Activated T-cell treated with anti-CD3 and anti-CD28 coated beads for 4 hours (primary cell): ENCODE measurements at regions not wholly inside any gene's neighbourhood (a gene's known extent, or its start where the extent isn't known, plus 50 kb on each side); places are given as distances from the start of the nearest gene placed in this dataset.
"Not testable (repeated sequence)": the region's sequence is repeated elsewhere in the genome, so short reads cannot be mapped to it uniquely, and the experiment has no call there.

Source experiments
- DNase-seq: peaks from one replicate; pipeline ENCODE4 v3.0.0-alpha.2; 2020

- no peak for DNase-seq
These were observed 1530.1 kb downstream of the MAT2B start for GRCh38 chr5:165035520-165035919.

DNA sequence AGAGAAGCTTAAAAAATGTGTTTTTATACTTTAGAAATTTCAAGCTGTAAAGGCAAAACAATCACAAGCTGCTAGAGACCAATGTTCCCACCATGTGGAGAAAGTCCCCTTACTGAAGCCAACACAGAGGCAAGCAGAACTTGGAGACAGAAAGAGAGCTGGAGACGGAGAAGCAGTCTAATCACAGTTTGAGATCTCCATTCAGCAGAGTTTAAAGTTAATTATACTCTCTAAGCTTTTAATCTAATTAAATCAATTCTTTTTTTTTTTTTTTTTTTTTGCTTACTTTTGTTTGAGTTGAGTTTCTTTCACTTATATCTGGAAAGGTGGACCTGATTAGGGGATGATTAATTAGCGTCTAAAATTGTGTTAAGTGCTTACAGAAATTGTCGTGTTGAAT, 1534.3 kb downstream of the MAT2B start:
- no peak for DNase-seq

GRCh38 chr5:165045941-165046340, 1540.5 kb downstream of the MAT2B start:
- DNase-seq: not testable (repeated sequence)

GRCh38 chr5:165055476-165055875, 1550.1 kb downstream of the MAT2B start:
- DNase-seq: no peak

DNA sequence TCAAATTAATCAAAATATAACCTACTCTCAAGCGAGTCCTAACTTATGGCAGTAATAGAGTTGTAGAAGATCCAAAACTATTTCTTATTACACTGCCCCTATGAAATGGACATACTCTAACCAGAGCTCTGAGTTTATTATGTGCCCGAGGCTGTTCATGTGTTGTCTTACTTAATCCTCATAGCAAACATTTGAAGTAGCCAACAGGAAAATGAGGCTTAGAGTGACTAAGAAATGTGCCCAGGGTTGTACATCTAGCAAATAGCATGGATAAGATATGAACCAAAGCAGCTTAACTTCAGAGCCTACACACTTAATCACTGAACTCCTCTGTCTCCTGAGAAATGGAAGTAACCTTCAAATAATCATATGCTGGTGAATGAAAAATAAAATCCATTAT, 1551.7 kb downstream of the MAT2B start:
- no peak for DNase-seq

DNA sequence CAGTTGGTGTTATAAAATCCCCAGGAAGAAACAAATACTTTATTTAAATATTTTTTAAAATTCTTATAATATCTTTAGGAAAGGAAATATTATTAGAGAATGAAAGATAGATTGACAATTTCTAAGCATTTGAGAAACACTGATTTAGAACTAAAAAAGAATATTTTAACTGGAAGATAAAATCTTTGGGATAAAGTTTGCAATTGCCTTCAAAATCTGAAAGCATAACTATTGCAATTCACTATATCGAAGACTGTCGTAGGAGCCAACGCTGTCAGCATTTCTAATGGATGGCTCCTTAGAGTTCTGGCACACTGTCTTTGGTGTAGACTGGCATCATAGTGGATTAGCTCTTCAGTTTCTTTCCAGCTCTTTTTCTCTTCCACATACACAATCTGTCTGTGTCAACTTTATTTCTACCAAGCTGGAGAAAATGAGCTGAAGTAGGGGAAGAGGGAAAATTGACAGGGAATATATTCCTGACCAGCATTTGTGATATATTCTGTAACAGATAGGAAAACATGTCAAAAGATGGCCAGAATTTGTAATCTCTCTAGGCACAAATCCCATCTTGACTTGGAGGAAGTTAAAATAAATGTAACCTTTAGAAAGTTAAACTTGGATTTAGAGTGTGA, 1561.4 kb downstream of the MAT2B start:
- DNase-seq: no peak

DNA sequence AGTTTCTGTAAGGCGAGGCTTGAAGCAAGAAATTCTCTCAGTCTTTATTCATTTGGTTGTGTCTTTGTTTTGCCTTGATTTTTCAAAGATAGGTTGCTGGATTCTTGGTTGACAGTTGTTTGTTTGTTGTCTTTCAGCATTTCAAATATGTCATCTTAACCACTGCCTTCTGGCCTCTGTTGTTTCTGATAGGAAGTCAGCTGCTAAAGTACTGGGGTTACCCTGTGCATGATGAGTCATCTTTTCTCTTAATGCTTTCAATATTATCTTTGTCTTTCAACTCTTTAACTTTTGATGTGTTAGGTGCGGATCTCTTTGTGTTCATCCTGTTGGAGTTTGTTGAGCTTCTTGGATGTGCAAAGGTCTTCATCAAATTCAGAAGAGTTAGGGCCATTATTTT, 1571.3 kb downstream of the MAT2B start:
- no peak for DNase-seq

DNA sequence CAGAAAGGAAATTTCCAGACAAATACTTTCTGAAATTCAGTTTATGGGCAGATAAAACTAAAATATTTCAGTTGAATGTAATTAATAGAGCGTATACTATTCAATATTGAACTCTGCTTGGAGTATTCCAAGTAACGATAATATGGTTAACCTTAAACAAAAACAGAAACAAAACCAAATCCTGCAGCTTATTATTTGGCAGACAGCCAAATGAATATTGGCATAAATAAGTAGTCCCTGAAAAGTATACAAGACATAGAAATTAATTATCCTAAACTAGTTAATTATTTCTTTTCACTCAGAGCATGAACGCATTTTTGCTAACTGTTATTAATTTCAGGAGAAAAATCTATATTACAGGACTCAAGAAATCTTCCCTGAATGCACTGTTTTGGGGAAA, 1574.0 kb downstream of the MAT2B start:
- DNase-seq: no peak

GRCh38 chr5:165083394-165083793, 1578.0 kb downstream of the MAT2B start:
- no peak for DNase-seq

DNA sequence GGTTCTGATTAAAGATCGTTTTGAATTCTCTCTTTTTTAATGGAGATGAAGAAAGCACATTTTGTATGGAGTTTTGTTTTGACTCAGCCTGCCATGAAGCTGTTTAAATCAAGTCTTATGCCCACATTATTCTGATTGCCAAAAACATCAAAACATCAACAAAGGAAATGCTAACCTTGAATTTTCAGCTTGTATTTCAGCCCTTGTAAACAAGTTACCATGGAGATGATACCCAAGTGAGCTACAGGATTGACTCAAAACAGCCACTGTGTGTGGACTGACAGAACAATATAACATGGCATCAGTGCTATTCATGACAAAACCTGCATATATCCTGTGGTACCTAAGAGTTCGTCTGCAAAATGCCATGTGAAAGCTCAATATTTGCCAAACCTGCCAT, 1581.0 kb downstream of the MAT2B start:
- DNase-seq: no peak

DNA sequence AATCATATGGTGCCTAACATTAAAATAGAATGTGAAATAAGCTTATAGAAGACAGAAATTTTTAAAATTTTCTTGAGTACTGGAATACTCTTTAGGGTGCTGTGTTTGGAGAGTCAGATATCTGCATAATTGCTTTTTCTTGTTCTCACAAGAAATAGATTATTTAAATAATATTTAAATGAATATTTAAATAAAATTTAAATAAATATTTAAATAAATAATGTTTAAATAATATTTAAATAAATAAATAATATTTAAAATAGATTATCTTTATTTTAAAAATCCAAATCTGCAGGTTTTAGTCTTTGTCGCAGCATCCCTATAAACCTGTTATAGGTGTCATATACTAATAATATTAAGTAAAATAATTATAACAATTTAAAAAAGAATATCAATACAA, 1589.4 kb downstream of the MAT2B start:
- no peak for DNase-seq

- no peak for DNase-seq
These were observed 1596.3 kb downstream of the MAT2B start for GRCh38 chr5:165101709-165102108.

DNA sequence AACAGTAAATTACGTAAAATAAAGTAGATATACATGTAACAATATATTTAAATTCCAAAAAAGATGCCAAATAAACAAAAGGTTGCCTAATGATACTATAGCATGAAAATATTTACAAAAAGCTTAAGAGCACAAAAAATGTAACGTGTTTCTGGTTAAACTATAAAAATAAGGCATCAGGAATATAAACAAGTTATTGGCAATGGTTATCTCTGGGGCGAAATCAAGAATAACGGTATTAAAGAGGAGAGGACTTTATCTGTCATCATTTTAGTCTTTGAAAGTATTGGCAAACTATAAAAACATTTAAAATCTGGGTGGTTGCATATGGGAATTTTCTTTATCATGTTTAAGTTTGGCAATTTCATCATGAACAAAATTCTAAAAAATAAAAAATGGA, 1599.2 kb downstream of the MAT2B start:
- DNase-seq: no peak

GRCh38 chr5:165108809-165109208, 1603.4 kb downstream of the MAT2B start:
- DNase-seq: no peak

- no peak for DNase-seq
These were observed 1613.8 kb downstream of the MAT2B start for GRCh38 chr5:165119175-165119574.

DNA sequence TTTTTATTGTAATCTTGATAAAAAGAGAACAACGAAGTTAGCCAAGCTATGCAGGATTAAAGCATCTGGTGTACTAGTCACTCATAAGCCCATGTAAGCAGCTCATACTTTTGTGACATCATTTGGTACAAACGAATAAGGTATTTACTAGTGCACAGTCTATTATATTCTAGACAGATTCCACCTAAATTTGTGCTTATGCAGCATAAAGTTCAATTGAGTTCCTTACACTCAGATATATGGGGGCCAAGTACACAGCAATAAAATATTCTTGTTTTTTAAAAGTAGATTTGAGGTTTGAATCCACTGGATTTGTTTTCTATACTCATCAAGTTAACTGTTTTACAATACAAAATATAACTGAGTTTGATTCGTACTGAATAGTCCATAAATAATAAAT, 1621.2 kb downstream of the MAT2B start:
- no peak for DNase-seq

- DNase-seq: no peak
These were observed 1622.5 kb downstream of the MAT2B start for GRCh38 chr5:165127941-165128340.

DNA sequence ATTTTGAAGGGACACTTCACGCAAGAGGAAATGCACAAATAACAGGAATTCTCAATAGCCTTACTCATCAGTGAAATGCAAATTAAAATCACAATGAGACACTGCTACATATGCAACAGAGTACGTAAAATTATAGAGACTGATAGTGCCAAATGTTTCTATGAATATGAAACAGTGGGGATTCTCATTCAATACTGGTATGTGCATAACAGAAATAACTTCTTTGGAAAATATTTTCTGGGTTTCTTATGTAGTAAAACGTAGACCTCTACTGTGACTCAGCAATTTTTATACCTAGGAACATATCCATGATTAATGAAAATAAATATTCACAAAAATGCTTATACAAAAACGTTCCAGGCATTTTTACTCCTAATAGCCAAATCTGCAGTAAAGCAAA, 1625.2 kb downstream of the MAT2B start:
- DNase-seq: no peak

DNA sequence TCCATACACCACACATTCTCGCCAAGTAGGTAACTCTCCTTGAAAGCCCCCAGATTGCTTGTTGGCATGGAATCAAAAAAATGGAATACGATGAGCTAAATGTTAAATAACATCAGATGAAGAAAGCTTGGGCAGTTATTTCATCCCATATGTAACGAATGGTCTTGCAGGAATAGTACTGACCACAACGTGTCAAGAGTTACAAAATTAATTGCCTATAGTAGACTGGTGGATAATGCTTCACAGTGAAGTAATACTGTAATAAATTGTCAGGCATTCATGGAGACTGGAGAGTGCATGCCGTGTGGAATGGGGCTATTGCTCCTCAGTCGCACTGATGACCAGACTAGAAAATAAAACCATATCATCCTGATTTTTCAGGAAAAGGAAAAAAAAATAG, 1628.7 kb downstream of the MAT2B start:
- no peak for DNase-seq

DNA sequence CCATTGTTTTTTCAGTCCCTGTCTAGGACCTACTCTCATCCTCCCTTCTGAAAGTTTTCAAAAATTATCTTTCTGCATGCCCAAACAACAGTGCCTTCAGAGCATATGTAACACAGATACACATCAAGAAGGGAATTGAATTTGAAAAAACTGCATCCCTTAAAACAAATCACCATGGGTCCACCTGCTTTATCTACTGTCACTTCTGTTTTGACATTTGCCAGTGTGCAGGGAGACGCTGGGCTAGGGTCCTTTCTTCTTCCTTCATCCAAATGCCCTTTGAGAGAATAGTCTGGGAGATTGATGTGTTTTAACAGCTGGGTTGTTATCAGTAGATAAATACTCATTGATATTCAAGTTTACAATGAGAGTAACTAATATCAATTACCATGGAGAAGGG, 1630.1 kb downstream of the MAT2B start:
- DNase-seq: no peak

DNA sequence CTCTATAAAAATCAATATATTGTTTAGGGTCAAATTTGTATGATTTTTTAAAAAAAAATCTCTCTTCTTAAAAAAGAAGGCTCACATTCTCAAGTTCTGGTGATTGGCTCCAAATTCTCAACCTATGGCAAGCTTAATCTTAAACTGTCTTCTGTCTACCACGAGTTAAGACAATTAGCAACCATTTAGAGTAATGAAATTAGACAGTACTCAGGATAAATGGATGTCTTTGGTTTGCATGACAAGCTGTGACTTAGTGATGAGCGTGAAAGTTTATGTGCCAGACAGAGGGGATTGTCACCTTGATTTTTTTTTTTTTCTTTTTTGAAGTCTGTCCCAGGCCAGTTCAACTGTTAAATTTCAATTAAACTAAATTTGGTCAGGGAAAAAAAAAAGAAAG, 1632.3 kb downstream of the MAT2B start:
- DNase-seq: no peak

DNA sequence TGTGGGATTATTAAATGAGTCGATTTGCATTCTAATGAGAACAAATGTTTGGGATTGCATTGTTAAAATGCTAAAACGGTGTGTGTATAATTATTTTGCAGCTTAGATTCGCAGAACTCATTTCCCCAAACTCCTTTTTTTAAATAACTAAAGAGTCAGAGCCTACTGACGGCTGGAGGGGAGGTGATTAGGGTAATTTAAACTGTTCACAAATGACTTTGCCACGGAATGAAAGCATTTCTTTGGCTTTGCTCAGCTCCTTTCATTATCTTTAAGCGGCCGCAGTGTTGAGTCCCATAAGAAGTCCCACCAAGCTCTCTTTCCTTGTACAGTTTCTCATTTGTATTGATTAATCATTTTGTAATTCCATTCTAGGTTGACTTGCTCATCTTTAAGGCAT, 1632.8 kb downstream of the MAT2B start:
- no peak for DNase-seq

- no peak for DNase-seq
These were observed 1633.8 kb downstream of the MAT2B start for GRCh38 chr5:165139262-165139661.

GRCh38 chr5:165139721-165140120, 1634.3 kb downstream of the MAT2B start:
- DNase-seq: no peak

DNA sequence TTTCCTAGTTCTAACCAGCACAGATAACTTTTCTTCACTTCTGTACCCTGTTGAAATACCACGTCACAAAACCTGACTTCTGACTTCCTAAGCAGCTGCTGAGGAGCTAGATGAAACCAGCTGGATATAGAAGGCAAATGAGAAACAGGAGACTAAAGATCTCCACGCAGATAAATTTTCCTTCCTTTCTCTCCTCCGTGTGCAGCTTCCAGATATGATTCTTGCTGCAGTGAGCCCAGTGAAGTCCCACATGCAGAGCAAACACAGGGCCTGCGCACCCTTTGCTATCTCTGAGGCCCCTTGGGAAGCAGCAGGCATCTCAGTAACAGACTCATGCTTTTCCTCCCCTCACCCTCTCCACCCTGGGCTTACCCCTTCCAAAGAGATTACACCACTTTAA, 1638.3 kb downstream of the MAT2B start:
- no peak for DNase-seq

DNA sequence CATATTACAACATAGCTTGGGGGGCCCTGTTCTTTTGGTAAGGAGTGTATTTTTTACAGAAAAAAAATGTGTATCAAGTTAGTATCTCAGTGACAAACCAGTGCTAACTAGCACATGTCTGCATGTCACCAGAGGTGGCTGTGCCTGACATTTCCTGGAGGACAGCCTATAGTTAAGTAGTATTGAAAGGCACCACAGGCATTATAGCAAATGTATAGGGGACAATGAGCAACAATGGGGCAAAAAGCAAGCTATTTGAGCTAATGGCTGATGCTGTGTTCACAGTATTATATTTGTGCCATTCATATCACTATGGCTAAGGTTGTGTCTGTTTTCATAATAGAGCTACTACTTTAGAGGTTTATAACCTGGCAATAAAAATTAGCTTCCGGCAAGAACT, 1644.0 kb downstream of the MAT2B start:
- DNase-seq: no peak
